NCI-H526 (cell line): ENCODE measurements at regions not wholly inside any gene's neighbourhood (a gene's known extent, or its start where the extent isn't known, plus 50 kb on each side); places are given as distances from the start of the nearest gene placed in this dataset.
A peak's percentile ranks its signal among the peaks of the same experiment; 100 is the strongest.
"Not testable (repeated sequence)": the region's sequence is repeated elsewhere in the genome, so short reads cannot be mapped to it uniquely, and the experiment has no call there.

ENCODE experiments used
- DNase-seq, 2 experiments: peaks; one replicate each; lab custom pipeline; 2025; lab: John Stamatoyannopoulos, UW

DNA sequence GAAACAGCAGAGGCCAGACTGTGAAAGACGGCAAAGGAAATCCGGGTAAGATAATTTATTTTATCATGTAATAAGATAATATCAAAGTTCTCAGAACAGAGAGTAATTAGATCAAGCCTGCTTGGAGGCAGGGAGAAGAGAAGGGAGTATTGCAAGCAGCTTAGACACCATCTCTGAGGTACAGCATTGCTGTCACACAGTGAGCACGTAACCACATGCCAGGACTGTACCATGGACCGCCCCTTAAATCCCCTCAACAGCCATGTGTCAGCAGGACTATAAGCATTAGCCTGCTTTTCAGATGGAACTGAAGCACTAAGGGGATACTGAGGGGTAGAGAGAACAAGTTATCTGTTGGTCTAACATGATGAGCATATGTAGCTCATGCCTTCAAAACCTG is 141.5 kb downstream of the C6orf118 start:
- no peak for DNase-seq

DNA sequence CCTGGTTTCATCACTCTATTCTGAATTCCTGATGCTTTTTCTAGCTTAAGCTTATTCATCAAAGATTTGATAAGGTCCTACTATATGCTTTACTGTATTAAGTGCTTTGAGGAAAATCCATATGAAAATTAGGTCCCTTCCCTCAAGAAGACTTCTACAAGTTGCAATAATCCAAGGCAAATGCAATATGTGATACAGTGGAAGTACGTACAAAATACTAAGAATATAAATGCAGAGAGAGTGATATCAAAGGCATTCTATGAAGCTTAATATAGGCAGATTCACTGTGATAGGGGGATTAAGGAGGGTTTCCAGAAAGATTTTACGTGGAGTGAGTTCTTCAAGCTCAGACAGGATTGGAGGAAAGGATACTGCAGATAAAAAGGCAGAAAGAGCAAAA is 142.1 kb downstream of the C6orf118 start:
- DNase-seq: no peak

DNA sequence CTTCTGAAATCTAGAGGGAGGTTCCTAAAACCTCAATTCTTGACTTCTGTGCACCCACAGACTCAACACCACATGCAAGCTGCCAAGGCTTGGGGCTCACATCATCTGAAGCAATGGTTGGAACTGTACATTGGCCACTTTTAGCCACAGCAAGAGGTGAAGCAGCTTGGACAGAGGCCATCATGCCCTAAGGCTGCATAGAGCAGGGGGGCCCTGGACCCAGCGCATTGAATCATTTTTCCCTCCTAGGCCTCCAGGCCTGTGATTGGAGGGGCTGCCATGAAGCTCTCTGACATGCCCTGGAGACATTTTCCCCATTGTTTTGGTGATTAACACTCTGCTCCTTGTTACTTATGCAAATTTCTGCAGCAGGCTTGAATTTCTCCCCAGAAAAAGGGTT is 145.9 kb downstream of the C6orf118 start:
- DNase-seq: no peak

DNA sequence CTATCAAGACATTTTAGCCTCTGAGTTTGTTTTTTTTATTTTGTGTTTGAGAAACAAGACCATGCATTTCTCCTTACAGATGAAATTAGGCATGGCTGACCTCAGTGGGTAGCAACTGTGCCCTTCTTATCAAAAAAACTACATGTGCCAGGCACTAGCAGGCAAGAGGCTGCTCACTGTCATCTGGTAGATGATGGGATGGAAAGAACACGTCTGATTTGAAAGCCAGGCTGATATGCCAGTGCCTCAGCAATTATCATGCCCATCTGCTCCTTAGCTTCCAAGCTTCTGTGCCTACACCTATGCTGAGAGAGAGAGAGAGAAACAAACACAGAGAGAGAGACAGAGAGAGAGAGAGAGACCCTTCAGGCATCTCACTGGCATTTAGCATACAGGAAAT is 149.9 kb downstream of the C6orf118 start:
- no peak for DNase-seq

DNA sequence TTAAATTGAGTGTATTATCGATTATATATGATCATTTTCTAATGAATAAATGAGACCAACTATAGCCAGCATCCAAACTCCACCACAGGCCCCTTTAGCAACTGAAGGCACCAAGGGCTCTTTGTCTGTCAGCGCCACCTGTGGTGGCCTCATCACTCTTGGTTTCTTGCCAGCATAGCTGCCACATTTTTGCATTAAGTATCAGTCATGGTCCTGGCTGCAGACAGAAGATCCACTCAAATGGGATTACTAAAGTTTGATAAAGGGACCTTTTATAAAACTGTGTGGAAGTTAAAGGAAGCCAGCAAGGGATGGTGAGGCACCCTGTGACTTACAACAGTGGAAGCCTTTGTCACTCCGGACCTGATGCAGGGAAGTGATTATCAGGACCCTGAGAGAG is 162.9 kb downstream of the C6orf118 start:
- DNase-seq: no peak

DNA sequence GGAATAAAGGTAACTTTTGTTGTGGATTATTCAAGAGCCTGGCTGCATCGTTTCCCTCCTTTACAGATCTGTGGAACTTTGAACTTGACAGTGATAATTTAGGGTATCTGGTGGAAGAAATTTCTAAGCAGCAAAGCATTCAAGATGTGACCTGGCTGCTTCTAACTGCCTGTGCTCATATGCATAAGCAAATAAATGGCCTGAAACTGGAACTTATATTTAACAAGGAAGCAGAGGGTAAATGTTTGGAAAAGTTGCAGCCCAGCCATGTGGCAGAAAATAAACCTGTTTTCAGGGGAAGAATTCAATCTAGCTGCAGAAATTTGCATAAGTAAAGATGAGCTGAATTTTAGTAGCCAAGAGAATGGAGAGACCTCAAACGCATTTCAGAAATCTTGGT is 173.5 kb downstream of the C6orf118 start:
- DNase-seq: no peak

DNA sequence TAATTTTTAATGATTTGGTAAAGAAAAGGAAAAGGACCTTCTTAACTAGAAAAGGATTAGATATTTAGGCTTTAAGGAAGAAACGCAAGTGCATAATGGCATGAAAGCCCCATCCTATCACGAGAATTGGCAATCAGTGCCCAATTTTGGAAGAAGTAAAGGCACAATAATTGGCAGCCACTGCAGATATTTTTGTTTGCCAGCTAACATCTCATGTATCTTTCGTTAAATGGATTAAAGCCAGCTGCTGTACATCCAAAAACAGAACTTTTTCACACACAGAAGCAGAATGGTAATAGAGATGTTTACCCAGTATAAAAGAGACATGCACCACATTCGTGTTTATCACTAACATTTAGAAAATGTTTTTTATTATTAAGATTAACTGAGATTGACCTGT is 180.3 kb downstream of the C6orf118 start:
- DNase-seq: no peak

DNA sequence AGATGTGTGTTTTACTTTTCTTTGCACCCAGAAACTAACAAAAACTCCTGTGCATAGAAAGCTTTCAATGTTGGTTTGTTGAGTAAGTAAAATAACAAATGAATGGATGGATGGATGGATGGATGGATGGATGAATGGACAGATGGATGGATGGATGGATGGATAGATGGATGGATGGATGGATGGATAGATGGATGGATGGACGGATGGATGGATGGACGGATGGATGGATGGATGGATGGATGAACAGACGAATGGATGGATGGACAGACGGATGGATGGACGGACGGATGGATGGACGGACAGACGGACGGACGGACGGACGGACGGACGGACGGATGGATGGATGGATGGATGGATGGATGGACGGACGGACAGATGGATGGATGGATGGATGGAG is 181.7 kb downstream of the C6orf118 start:
- not testable (repeated sequence) for DNase-seq

DNA sequence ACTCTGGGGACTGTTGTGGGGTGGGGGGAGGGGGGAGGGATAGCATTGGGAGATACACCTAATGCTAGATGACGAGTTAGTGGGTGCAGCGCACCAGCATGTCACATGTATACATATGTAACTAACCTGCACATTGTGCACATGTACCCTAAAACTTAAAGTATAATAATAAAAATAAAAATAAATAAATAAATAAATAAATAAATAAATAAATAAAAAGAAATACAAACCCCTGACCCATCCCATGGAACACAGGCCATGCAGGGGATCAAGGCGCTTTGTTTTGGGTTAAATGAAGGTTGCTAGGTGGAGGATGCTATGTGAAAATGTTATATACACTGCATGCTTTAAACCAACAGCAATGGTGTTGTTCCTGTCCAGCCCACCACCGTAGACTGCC is 184.7 kb downstream of the C6orf118 start:
- DNase-seq: not testable (repeated sequence)

DNA sequence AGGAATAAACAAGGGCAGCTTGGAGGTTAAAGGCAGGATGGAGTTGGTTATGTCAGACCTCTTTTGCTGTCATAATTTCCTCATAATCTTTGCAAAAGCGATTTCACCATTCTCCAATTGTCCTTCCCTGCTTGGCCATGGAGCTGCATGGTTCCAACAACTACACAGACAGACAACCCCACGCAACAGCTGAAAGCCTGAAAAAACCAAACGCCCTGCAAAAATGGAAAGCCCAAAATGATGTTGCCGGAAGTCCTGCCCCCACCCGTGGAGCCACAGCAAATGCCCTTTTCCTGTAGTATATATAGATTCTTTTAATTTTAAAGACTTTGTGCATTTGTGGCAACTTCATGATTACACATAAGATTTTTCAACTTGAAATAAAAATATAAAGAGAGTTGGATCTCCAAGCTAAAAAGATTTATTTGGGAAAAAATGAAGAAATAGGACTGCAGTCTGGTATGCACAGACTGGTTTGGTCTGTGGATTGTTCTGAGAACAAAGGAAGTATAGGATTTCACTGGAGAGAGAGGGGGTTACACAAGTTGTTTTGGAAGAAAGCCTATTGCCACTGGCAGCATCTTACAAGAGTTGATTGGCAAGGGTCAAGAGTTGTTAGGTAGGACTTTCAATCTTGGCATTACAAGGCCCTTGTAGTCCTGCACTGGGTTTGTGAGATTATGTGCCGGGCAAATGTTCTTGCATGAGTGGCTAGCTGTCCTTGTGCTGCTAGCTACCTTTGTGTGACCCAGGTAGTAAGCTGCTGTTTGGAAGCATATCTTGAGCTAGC is 190.0 kb downstream of the C6orf118 start:
- no peak for DNase-seq

DNA sequence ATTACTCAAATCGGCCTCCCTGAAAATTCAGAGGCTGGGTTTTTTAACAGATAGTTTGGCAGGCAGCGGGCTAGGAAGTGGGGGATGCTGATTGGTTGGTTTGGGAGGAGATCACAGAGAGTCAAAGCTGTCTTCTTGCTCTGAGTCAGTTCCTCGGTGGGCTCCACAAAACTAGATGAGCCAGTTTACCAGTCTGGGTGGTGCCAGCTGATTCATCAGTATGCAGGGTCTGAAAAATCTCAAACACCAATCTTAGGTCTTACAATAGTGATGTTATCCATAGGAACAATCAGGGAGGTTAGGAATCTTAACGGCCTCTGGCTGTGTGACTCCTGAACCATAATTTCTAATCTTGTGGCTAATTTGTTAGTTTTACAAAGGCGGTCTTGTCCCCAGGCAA is 190.7 kb downstream of the C6orf118 start:
- no peak for DNase-seq

DNA sequence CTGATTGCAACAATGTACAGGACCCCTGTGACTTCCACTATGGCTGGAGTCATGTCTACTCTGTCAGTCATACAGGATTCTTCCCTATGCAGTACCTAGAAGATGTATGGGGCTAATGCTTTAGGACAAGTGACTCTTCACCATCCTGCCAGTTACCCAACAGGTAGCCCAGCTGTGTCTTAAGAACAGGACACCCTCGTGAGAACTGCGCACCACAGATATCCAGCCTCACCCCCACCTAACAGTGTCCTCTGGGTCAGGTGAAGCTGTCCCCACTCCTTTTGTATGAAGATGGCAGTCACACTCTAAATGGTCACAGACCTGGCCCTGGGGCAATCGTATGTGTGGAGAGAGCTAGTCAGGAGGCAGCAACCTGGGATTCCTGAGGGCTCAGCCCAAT is 191.6 kb downstream of the C6orf118 start:
- DNase-seq: no peak

DNA sequence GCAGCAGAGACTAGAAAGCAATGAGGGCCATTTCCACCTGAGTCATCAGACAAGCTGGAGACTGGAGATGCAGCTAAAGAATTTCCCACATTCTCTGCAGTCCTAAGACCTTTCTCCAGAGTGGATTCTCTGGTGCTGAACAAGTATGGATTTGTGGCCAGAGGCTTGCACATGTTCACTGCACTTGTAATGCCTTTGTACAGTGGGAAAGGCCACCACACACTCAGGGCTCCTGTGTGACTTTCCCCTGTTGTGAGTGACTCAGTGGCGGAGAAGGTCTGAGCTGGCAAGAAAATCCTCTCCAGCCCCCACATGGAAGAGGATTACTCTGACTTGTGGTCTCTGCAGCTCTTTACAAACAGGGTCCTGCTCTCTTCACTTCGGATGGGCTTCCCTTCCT is 192.3 kb downstream of the C6orf118 start:
- no peak for DNase-seq

DNA sequence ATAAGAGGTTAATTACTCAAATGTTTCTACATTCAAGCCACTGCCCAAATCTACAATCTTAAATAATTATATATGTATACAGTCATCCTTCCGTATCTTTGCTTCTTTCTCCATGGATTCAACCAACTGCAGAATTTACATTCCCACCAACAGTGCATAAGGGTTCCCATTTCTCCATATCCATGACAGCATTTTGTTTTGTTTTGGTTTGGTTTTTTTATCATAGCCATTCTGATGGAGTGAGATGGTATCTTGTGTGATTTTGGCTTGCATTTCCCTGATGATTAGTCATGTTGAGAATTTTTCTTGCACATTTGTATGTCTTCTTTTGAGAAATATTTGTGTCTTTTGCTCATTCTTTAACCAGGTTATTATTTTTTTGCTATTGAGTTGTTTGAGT is 198.5 kb downstream of the C6orf118 start:
- no peak for DNase-seq

DNA sequence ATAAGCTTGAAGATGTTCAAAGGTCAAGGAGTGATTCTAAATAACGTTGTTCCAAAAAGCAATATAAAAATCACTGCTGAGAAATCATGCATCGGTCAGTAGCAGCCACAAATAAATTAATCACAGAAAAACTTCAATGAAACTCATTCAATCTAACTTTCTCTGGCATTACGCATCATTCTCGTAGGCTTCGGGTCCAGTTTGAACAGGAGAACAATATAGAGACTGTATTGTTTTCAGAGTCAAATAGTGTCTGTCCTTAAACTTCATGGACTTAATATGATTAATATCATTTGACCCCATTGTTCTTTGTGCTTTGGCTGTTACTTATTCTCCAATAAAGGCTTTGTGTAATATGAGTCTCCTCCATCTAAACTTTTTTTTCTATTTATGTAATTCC is 200.4 kb downstream of the C6orf118 start:
- no peak for DNase-seq

DNA sequence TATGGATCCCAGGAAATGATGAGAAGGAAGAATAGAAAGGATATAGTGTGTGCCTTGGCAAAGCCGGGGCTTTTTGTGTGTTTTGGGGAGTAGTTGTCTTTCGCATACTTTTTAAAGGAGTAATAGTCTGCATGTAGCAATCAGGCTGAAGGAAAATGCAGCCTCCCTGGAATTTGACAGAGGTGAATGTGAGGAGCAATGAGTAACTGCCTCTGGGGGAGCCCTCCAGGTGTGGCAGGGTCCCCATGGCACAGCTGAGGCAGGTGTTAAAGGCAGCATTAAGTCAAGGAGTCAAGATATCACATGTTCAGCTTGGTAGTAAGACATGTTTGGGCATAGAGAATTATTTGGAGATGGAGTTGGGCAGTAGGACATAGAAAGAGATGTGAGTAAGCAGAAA is 203.1 kb downstream of the C6orf118 start:
- DNase-seq: no peak

DNA sequence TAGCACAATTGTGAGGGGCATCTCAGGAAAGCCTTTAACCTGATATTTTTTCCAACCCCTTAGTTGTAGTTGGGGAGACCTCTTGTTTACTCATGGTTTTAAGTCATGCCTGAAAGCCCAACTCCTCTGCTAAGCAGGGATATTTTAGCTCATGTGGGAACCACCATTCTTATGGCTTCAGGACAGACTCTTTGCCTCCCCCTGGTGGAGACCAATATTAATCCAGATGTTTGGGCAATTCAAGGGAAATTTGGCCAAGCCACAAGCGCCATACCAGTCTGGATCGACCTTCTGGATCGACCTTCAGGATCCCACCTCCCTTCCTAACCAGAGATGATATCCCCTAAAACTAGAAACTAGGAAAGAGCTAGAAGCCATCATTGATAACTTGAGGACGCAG is 211.2 kb downstream of the C6orf118 start:
- DNase-seq: peak in 1 of 2 experiments; percentile 3

DNA sequence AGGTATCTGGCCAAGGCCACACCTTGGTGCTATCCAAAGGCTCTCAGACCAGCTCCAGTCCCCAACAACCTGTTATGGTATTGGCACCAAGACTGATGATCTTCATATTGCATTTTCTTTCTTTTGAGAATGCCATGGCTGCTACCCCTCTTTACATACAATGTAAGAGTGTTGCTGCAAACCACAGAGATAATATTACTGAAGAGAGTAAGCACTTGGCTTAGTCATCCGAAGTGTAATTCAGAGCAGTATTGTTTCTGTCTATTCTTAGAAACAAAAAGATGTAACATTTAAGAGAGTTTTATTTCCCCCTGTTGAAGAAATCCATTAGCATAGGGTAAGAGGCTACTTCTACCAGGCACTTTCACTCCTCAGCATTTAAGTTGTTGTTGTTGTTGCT is 212.5 kb downstream of the C6orf118 start:
- DNase-seq: no peak

DNA sequence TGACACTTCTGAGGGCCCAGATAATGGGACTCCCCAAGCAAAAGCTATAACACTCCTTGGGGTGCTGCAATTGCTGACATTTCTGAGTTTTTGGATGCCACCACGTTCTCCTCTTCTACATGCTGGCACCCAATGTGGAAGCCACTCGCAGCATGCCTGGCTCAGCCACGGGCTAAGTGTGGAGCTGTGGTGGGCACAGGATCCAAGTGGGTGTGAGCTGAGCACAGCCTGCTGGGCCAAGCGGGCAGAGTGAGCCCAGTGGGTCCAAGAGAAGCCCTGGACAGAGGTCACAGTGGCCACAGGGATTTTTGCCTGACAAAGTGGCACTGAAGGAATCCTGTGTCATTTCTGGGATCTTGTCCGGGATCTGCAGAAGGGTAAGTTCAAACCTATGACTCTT is 213.2 kb downstream of the C6orf118 start:
- DNase-seq: no peak

DNA sequence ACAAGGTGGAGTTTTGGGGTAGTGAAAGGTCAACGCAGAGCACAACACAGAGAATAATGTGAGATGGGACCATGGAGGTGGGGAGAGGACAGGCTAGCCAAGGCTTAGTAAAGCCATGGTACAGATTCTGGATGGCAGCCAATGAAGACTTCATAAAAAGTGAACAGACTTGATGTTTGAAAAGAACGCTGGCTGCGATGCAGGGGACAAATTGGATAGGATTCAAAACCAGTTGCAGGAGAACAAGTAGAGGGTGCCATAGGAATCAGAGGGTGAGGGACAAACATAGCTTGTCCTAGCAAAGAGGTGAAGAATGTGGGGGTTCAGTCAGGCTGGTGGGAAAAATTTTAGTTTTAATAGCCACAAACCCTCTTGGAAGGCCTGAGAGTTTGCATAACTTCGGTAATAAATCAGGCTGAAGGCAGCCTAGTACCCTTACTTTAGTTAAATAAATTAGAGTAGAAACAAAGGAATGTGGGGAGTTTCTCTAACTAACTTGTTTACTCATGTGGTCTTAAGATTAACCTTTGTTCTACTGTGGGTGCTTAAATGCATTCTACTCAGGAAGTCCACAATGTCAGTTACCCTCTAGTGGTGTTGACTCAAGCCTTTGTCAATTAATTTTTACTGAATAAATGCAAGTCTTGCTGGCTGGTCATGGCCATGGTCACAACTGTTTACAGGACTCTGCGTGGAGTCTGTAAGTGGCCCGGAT is 216.4 kb downstream of the C6orf118 start:
- no peak for DNase-seq

DNA sequence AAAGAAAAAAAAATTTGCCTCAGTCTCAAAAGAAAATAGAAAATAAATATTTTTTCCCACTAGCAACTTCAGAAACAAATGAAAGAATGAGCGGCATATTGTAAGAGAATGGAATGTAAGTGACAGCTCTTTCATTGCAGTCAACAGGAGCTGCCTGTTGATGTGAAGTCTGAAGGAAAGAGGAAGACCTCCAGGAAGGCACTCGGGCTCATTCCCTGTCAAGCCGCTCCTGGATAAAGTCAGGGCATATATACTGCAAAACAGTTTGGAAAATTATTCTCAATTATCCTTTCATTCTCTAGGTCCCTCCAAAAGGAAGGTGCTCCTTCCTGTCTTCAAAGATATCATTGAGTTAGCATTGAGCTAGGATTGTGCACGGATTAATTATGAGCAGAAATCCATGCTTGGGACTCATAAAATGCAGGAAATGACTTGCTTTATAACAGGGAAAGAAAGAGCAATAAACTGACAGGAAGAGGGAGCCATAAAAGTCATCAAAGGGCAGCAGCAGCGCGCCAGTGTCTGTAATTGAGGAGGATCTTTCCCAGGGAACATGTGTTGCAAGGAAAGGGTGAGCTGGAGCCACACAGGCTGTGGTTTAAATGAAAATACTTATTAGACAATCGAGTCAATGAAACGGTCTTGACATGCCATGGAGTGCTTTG is 218.2 kb downstream of the C6orf118 start:
- no peak for DNase-seq

DNA sequence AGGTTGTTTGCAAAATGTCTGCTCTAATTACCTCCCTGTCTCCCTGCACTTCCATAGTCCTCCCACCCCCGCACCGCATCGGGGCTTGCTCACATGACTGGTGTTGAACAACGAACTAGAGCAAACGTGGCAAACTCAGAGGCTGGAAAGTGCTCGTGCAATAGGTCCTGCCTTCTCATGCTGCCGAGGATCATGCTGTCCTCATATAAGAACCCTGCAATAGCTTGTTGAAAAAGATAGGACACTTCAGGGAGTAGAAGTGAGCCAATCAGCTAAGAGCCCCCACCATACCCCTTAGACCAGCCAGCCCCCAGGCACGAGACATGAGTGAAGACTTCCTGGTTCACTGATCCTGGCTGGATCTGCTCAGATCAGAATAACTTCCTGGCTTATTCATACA is 219.2 kb downstream of the C6orf118 start:
- DNase-seq: no peak

DNA sequence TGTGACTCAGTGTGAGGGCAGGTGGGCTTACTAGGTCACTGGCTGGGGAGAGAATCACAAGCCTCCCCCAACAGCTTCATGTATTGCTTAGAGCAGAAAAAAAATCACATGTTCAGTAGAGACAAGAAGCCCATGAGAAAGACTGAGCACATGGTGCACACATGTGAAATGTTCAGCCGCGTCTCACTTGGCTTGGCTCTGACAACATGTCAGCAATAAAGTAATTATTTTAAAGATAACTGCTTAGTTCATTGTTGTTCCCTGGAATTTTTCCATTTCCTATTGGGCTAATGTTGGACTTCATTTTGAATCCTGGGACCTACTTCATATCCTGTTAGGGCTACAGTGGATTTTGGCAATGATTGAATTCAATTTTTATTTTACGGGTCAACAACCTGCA is 222.6 kb downstream of the C6orf118 start:
- no peak for DNase-seq
